Calu3 (cell line): ENCODE measurements at regions not wholly inside any gene's neighbourhood (a gene's known extent, or its start where the extent isn't known, plus 50 kb on each side); places are given as distances from the start of the nearest gene placed in this dataset.

ENCODE experiments used
- BruUV-seq: library from RNA; stranded (reverse); fragments of 400-500 nt; replicated peaks from 2 replicates; lab custom pipeline; 2021; lab: Mats Ljungman, UMichigan
- CTCF ChIA-PET: fragments of 300-600 bp; sonication (Branson Sonifier 250); formaldehyde crosslinking; loops from one replicate; lab custom pipeline; 2022; ENCODE audit warnings: antibody characterized with exemption; lab: Charles Lee
- DNase-seq: peaks from one replicate; pipeline ENCODE4 v3.0.0; 2022
- H3K27ac Mint-ChIP-seq: one replicate; pipeline ENCODE4 v1.8.0; 2022; ENCODE audit warnings: mixed read lengths; ENCODE audit not compliant: unreplicated experiment
- H3K27me3 Mint-ChIP-seq: one replicate; pipeline ENCODE4 v1.8.0; 2022; ENCODE audit warnings: mixed read lengths; ENCODE audit not compliant: unreplicated experiment
- H3K36me3 Mint-ChIP-seq: one replicate; pipeline ENCODE4 v1.8.0; 2022; ENCODE audit warnings: mild to moderate bottlenecking, moderate library complexity, mixed read lengths; ENCODE audit not compliant: insufficient read depth, unreplicated experiment
- H3K4me1 Mint-ChIP-seq: one replicate; pipeline ENCODE4 v1.8.0; 2022; ENCODE audit warnings: mild to moderate bottlenecking, low read depth, mixed read lengths; ENCODE audit not compliant: unreplicated experiment
- H3K4me3 Mint-ChIP-seq: one replicate; pipeline ENCODE4 v1.8.0; 2022; ENCODE audit warnings: mild to moderate bottlenecking, low read depth, moderate library complexity, mixed read lengths; ENCODE audit not compliant: unreplicated experiment
- H3K9me3 Mint-ChIP-seq: one replicate; pipeline ENCODE4 v1.8.0; 2022; ENCODE audit warnings: low read depth, mixed read lengths; ENCODE audit not compliant: unreplicated experiment
- CTCF ChIP-seq: fragments of 200-600 bp; IDR thresholded peaks from one replicate; pipeline ENCODE4 v1.8.0; 2022; ENCODE audit warnings: antibody characterized with exemption; ENCODE audit not compliant: unreplicated experiment
- intact Hi-C: fragments of 100-400 bp; cut with micrococcal nuclease; formaldehyde crosslinking; loops from one replicate; pipeline ENCODE4 v1.10.0; 2022; ENCODE audit not compliant: unreplicated experiment

DNA sequence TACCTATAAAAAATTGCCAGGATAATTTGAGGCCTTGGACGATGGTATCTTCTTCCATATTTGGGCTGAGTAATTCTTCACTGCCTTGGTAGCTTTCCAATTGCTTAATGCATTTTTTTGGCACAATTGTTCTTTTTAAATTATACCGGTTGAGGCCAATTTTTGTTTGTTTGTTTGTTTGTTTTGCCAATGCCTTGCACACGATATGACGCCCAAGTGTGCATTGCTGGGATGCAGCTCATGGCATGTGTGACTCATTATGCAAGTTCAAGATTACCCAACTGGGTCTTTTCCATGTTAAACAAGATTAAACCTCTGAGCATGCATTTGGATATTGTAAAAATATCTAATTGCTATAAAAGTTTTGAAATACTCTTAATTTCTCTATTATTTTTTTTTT, 71.1 kb upstream of the KCNIP4 start:
- no TSS peak for BruUV-seq
- CTCF ChIA-PET = no interaction called here
- Mint-ChIP-seq H3K4me3 (no peak overlapping the region), H3K9me3 (no peaks in the 10 kb centered on the region), H3K4me1 (no peaks in the 10 kb centered on the region), H3K27me3 (no peaks in the 10 kb centered on the region), H3K36me3 (no peaks in the 10 kb centered on the region), H3K27ac (no peak overlapping the region)
- no peak for TF ChIP-seq CTCF
- no peak for DNase-seq
- intact Hi-C loops = no loop called here

GRCh38 chr4:22014222-22014741, 65.7 kb upstream of the KCNIP4 start:
- intact Hi-C loops = no loop called here
- no TSS peak for BruUV-seq
- H3K27ac Mint-ChIP-seq = no peak overlapping the region
- no peak for DNase-seq
- no peaks in the 10 kb centered on the region for H3K9me3 Mint-ChIP-seq
- no peak overlapping the region for H3K4me3 Mint-ChIP-seq
- no peaks in the 10 kb centered on the region for H3K4me1 Mint-ChIP-seq
- TF ChIP-seq CTCF = no peak
- H3K27me3 Mint-ChIP-seq = no peaks in the 10 kb centered on the region
- CTCF ChIA-PET = no interaction called here
- no peaks in the 10 kb centered on the region for H3K36me3 Mint-ChIP-seq

- H3K9me3 Mint-ChIP-seq = no peaks in the 10 kb centered on the region
- intact Hi-C loops = no loop called here
- H3K27me3 Mint-ChIP-seq = no peaks in the 10 kb centered on the region
- no peak for TF ChIP-seq CTCF
- no peak overlapping the region for H3K4me3 Mint-ChIP-seq
- BruUV-seq = no TSS peak
- CTCF ChIA-PET = no interaction called here
- DNase-seq = no peak
- H3K27ac Mint-ChIP-seq = no peak overlapping the region
- H3K4me1 Mint-ChIP-seq = no peaks in the 10 kb centered on the region
- H3K36me3 Mint-ChIP-seq = no peaks in the 10 kb centered on the region
Measured at GRCh38 chr4:22003878-22004277, 55.3 kb upstream of the KCNIP4 start.
